GM23338 (cell line): ENCODE measurements at regions not wholly inside any gene's neighbourhood (a gene's known extent, or its start where the extent isn't known, plus 50 kb on each side); places are given as distances from the start of the nearest gene placed in this dataset.

Experiments used
- CREB1 ChIP-seq: fragments of 250-450 bp; sonication (Bioruptor Pico); IDR thresholded peaks from 2 replicates; pipeline ENCODE4 v1.5.0; 2020; ENCODE audit warnings: low read depth, mild to moderate bottlenecking, moderate library complexity
- CTCF ChIP-seq, 2 experiments: fragments of 200-600 bp in 1 of 2; sonication (generic) in 1 of 2; conservative IDR thresholded peaks; 2 replicates each; pipeline versions ENCODE4 v1.5.1 to v1.6.1; 2016 to 2017; ENCODE audit warnings: antibody characterized with exemption in 2 of 2, low read depth in 2 of 2, mild to moderate bottlenecking in 2 of 2, moderate library complexity in 1 of 2
- EZH2 ChIP-seq: fragments of 200-600 bp; sonication (generic); IDR thresholded peaks from one replicate; pipeline ENCODE4 v1.8.0; 2017; ENCODE audit warnings: antibody characterized with exemption, mild to moderate bottlenecking, low read depth; ENCODE audit not compliant: unreplicated experiment
- EZH2phosphoT487 ChIP-seq: fragments of 200-600 bp; sonication (generic); IDR thresholded peaks from one replicate; pipeline ENCODE4 v1.8.1; 2018; ENCODE audit warnings: antibody characterized with exemption; ENCODE audit not compliant: unreplicated experiment
- JUNB ChIP-seq: IDR thresholded peaks from one replicate; pipeline ENCODE4 v1.6.1; 2016; ENCODE audit warnings: antibody characterized with exemption; ENCODE audit not compliant: unreplicated experiment
- POLR2AphosphoS5 ChIP-seq: IDR thresholded peaks from 2 replicates; pipeline ENCODE4 v1.6.1; 2016; ENCODE audit warnings: antibody characterized with exemption, low read depth
- REST ChIP-seq: IDR thresholded peaks from one replicate; pipeline ENCODE4 v1.6.1; 2018; ENCODE audit warnings: antibody characterized with exemption; ENCODE audit not compliant: unreplicated experiment
- ZNF114 ChIP-seq: fragments of 250-450 bp; sonication (Bioruptor Pico); IDR thresholded peaks from 2 replicates; pipeline ENCODE4 v1.5.0; 2020; ENCODE audit warnings: mild to moderate bottlenecking, moderate library complexity

- TF ChIP-seq CREB1 (CRISPR knock-in tag) (no peak), EZH2phosphoT487 (no peak), JUNB (no peak), REST (no peak), CTCF (conservative IDR thresholded peaks at IDR 0.05; ENCODE audit: low read depth in 2 of 2) (no peak), POLR2AphosphoS5 (no peak), EZH2 (no peak), ZNF114 (CRISPR knock-in tag) (no peak)
These were observed 213.4 kb upstream of the ADAMTSL1 start for GRCh38 chr9:18260521-18260920.
